Right lobe of liver (tissue), 6 donors: ENCODE measurements at regions not wholly inside any gene's neighbourhood (a gene's known extent, or its start where the extent isn't known, plus 50 kb on each side); places are given as distances from the start of the nearest gene placed in this dataset.

Experiments used
- ATAC-seq, 4 donors: fragments of 200-7000 bp; cut with Tn5 transposase; one replicate each; pipeline ENCODE4 v1.9.1; 2020; ENCODE audit warnings: mild to moderate bottlenecking in 4 of 4, moderate library complexity in 4 of 4
- DNase-seq, 3 donors: peaks; one replicate each; pipeline ENCODE4 v3.0.0-alpha.2; 2020
- H3K27ac ChIP-seq, 3 donors: fragments of 200-600 bp; one replicate each; pipeline ENCODE4 v1.8.0; 2022
- H3K27me3 ChIP-seq, 2 donors: fragments of 200-600 bp; one replicate each; pipeline ENCODE4 v1.8.0; 2022
- H3K36me3 ChIP-seq, 4 donors: fragments of 200-600 bp; sonication (generic) in 1 of 4; one replicate each; pipeline versions ENCODE4 v1.5.1 to v1.8.0; 2017 to 2022; ENCODE audit warnings: control low read depth in 1 of 4
- H3K4me1 ChIP-seq, 4 donors: fragments of 200-600 bp; sonication (generic) in 1 of 4; one replicate each; pipeline versions ENCODE4 v1.5.1 to v1.8.0; 2017 to 2022; ENCODE audit warnings: control low read depth in 1 of 4
- H3K4me3 ChIP-seq, 3 donors: fragments of 200-600 bp; one replicate each; pipeline ENCODE4 v1.8.0; 2022
- H3K9me3 ChIP-seq, 4 donors: fragments of 200-600 bp; sonication (generic) in 1 of 4; one replicate each; pipeline versions ENCODE4 v1.5.1 to v1.8.0; 2017 to 2022; ENCODE audit warnings: control low read depth in 1 of 4
- POLR2A ChIP-seq: fragments of 450-650 bp; IDR thresholded peaks from one replicate; pipeline ENCODE4 v1.6.1; 2017; ENCODE audit warnings: antibody characterized with exemption, mild to moderate bottlenecking
- WGBS: methylation state at CpG from one replicate; pipeline ENCODE4 v1.1.6; 2018; ENCODE audit warnings: low coverage, low lambda C conversion rate; ENCODE audit not compliant: insufficient coverage; ENCODE audit errors: missing lambda C conversion rate; 5-methylcytosine and 5-hydroxymethylcytosine counted together
- intact Hi-C, 2 donors: fragments of 100-400 bp; cut with DNase I; formaldehyde crosslinking; loops; one replicate each; pipeline versions ENCODE4 v1.11.2 to v1.14.1; 2022
- TF ChIP-seq, protein P1 (sequence below), 4 donors: fragments of 200-600 bp in 3 of 4; fragments of 450-650 bp in 1 of 4; IDR thresholded peaks; one replicate each; pipeline versions ENCODE4 v1.5.1 to v1.8.0; 2016 to 2022; ENCODE audit warnings: antibody characterized with exemption in 4 of 4, mild to moderate bottlenecking in 2 of 4
- donor health status: DM: no; HTN: yes; CAD: no.
- donor health status: DM: no; HTN: no; CAD: no.
- donor health status: DM: no; HTN: no; CAD: no.
- donor health status: DM: no; HTN: yes; CAD: no.
- donor health status: DM: no; HTN: yes; CAD: no.

DNA sequence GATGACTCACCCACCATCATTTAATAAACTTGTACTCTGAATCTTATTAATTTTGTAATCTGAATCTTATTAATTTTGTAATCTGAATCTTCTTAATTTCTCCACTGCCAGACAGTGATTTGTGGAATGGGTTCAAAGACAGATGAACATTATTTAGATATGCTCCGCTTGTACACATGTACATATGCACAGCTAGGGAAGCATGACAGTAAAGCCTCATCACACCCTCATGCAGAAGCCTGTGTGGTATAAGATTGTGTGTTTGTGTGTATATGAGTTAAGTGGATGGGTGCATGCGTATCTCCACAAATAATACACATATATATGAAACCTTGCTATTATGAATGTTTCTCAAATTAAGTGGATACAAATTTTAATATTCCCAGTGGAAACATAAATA lies 318.5 kb upstream of the SFRP2 start:
- Histone ChIP-seq H3K4me1 (no peaks in the 10 kb centered on the region), H3K4me3 (no peak overlapping the region), H3K27me3 (no peaks in the 10 kb centered on the region), H3K36me3 (no peaks in the 10 kb centered on the region), H3K9me3 (no peaks in the 10 kb centered on the region), H3K27ac (no peak overlapping the region)
- DNase-seq: no peak
- 86% methylated on average over 2 of the region's 2 CpGs for WGBS
- intact Hi-C loops: no loop called here
- TF ChIP-seq, protein P1, sequence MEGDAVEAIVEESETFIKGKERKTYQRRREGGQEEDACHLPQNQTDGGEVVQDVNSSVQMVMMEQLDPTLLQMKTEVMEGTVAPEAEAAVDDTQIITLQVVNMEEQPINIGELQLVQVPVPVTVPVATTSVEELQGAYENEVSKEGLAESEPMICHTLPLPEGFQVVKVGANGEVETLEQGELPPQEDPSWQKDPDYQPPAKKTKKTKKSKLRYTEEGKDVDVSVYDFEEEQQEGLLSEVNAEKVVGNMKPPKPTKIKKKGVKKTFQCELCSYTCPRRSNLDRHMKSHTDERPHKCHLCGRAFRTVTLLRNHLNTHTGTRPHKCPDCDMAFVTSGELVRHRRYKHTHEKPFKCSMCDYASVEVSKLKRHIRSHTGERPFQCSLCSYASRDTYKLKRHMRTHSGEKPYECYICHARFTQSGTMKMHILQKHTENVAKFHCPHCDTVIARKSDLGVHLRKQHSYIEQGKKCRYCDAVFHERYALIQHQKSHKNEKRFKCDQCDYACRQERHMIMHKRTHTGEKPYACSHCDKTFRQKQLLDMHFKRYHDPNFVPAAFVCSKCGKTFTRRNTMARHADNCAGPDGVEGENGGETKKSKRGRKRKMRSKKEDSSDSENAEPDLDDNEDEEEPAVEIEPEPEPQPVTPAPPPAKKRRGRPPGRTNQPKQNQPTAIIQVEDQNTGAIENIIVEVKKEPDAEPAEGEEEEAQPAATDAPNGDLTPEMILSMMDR (IDR thresholded peaks at IDR 0.05): no peak
- TF ChIP-seq POLR2A: no peak
- no peak for ATAC-seq

DNA sequence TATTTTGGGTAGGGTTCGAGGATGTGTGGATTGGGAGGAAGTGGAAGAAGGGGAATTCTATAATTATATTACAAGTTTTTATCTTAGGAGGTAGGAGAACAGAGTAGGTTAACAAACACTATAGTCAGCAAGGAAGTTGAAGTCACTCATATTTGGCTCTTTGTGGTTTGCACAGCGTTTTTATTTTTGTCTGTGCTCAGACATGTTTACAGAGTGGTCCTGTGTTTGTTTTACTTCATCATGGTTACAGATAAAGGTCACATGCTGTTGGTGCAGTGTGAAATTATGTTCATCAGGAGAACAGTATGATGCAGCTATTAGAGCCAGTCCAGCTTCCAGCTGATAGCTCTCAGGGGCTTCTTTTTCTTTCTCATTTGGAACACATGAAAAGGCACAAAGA lies 299.9 kb upstream of the SFRP2 start:
- TF ChIP-seq, protein P1 (IDR thresholded peaks at IDR 0.05): no peak
- no peak for TF ChIP-seq POLR2A
- H3K4me3 ChIP-seq: no peak overlapping the region
- H3K36me3 ChIP-seq: no peaks in the 10 kb centered on the region
- no peaks in the 10 kb centered on the region for H3K4me1 ChIP-seq
- intact Hi-C loops: no loop called here
- no peaks in the 10 kb centered on the region for H3K9me3 ChIP-seq
- ATAC-seq (no peak), DNase-seq (no peak)
- no peaks in the 10 kb centered on the region for H3K27me3 ChIP-seq
- no peak overlapping the region for H3K27ac ChIP-seq
- 18% methylated on average over 2 of the region's 2 CpGs for WGBS

DNA sequence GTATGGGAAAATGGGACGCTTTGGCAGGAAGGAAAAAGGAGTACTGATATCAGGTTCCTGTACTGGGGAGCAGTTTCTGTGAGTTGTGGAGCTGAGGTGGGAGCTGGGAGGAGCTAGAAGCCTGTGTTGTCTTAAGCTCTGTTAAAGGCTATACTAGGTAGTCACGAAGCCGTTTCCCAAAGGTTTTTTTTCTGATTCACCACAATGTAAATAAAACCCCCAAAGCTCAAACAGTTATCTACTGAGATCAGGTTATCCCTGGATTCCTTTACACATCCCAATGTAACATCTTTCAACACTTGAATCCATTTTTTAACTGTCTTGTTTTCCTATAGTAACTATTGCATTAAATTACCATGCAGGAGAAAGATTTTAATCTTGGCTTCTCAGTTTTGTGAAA lies 297.4 kb upstream of the SFRP2 start:
- Histone ChIP-seq H3K4me1 (no peaks in the 10 kb centered on the region), H3K36me3 (no peaks in the 10 kb centered on the region), H3K9me3 (no peaks in the 10 kb centered on the region), H3K27me3 (no peaks in the 10 kb centered on the region), H3K4me3 (no peak overlapping the region), H3K27ac (no peak overlapping the region)
- WGBS: 28% methylated on average over 3 of the region's 3 CpGs
- intact Hi-C loops: no loop called here
- TF ChIP-seq, protein P1 (IDR thresholded peaks at IDR 0.05): no peak
- TF ChIP-seq POLR2A: no peak
- ATAC-seq (no peak), DNase-seq (no peak)

DNA sequence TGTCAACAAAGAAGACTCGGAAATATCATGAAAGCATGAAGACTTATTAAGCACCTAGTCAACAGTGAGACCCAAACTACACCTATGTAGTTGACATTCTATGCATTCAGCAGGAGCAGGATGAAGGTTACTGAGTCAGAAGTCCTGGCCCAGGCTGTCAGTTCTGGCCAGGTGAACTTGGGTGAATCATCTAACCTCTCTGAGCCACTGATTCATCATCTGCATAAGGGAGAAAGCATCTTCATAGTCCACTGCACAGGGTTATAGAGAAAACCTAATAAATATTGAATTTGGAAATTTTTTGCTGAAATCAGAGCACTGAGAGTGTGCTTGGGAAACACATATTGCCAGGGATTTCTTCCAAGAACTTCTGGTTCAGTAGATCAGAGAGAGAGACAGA lies 296.0 kb upstream of the SFRP2 start:
- H3K27me3 ChIP-seq: no peaks in the 10 kb centered on the region
- TF ChIP-seq, protein P1 (IDR thresholded peaks at IDR 0.05): no peak
- TF ChIP-seq POLR2A: no peak
- intact Hi-C loops: loop anchor here in 1 of 2 donors (5.0 kb wide), 1 partner anchor 303 kb away; no protein-coding TSS in a partner anchor
- no peaks in the 10 kb centered on the region for H3K36me3 ChIP-seq
- DNase-seq (no peak), ATAC-seq (peak in 1 of 4 donors; percentile 21)
- H3K27ac ChIP-seq: no peak overlapping the region
- no peak overlapping the region for H3K4me3 ChIP-seq
- no peaks in the 10 kb centered on the region for H3K9me3 ChIP-seq
- no peaks in the 10 kb centered on the region for H3K4me1 ChIP-seq
- 86% methylated on average over 1 of the region's 1 CpG for WGBS
